Renal cortex interstitium (tissue), 11 donors: ENCODE measurements at regions not wholly inside any gene's neighbourhood (a gene's known extent, or its start where the extent isn't known, plus 50 kb on each side); places are given as distances from the start of the nearest gene placed in this dataset.
A peak's percentile ranks its signal among the peaks of the same experiment; 100 is the strongest.

ENCODE experiments used
- DNase-seq, 11 donors: peaks; one replicate each; pipeline ENCODE4 v3.0.0-alpha.2; 2013; ENCODE audit warnings: low read depth in 9 of 11, low spot score in 4 of 11; ENCODE audit errors: extremely low read depth in 1 of 11

DNA sequence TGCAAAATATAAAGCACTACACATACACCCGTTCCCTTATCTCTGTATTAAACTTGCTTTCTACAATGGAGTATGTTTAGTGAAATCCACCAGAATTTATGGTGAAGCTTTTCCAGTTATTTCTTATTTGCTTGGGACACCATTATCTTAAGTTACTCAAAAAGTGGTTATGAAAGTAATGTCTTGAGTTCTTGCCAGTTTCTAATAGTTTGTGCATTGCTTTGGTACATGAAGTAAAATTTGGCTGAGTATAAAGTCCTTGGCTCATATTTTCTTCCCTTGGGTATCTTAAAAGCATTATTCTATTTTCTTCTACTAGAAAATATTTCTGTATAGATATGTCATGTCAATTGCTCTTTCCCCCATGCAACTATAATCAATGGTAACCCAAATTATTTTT is 85.2 kb downstream of the POLR1F start:
- no peak for DNase-seq

DNA sequence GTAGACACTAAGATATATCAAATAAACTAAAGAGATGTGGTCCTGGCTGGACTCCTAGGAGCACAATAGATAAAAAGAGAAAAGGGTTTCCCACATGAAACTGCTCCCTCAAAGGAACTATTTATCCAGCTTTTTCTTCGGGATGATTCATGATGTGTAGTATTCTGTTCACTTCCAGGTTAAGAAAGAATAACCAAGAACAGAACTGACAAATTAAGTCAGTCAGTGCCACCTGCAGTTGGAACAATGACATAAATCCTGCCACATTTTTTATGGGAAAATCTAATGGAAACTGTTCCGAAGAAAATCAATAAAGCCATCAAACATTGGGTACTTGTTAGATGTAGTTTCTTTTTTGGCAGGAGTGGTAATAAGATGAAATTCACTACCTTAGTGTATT is 87.1 kb downstream of the POLR1F start:
- DNase-seq: no peak

DNA sequence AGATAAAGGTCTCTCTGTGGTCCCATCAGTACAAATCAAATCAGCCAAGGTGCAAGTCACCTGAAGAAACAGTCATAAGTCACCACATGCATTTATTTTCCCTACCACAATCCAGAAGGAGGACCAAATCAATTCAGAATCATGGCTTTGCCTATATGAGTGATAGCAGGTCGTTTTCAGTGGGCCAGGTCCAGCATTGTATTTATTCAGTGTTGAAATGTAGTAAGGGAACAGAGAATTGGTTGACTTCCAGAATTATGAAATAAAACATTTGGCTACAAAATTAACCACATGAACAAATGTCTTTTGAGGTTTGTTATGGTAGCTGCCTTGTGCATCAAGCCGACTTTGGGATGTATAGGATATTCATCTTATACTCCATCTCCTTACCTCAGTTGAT is 88.4 kb downstream of the POLR1F start:
- no peak for DNase-seq

DNA sequence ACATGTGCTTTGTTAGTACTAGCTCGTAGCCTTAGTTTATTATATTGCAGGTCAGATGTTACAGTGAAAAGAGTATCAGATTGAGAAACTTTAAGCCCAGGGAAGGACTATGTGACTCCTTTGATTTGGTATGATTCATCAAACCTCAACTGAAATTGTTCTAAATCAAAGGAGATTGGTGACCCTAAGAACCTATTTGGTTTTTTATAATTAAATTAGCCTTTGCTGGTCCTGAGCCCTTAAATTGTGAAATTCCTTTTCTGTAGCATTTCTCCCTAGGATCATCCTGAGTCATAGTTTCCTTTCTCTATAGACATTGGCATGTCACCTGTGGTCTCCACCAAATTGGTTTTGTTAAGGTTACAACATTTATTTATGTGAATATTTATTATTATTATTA is 89.7 kb downstream of the POLR1F start:
- no peak for DNase-seq

DNA sequence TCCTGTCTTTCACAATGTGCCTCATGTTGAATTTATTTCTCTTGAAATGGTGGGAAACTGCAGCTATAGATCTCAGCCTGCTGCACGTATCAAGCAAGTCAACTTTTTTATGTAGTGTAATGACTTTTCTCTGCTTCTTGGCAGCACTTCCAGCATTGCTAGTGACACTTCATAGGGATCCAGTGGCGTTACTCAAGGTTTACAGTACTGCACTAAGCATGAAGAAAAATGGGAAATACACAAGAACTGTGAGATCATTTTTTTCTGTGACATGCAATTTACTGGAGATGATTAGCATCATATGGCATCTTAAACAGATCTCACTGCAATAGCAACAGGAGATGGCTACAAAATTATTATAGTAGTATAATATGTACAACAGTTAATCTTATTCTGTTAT is 90.9 kb downstream of the POLR1F start:
- peak; percentile 9 to 51 (median 27) for DNase-seq

DNA sequence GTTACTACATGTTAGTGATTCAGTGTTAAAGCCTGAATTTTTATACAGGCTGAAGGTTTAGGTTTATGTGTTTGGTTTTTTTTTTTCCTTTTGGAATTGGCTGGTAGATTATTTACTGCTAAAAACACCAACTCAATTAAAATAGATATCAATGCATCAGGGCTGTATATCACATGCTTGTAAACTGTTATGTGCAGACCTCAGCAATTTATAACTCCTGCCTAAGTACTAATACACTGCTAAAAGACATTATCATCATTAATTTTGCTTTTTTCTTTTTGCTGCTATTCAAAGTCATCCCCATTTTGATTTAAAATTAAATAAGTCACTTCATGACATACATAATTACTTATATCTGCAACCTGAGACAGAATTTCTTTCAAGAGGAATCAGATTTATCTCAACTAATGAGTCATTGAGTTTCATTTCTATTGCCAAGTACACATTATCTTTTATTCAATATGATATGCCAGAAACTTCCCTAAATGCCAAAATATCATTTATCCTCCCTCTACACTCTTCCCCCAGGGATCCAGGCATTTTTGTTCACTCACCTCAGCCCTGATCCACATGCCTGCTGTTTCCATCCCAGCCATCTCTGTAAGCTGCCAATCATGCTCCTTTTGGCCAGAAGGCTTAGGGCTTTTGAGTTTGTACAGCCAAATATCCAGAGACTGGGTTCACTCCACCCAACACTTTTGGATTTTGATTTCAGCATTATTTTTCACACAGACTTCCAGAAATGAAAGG is 98.5 kb downstream of the POLR1F start:
- DNase-seq: no peak

DNA sequence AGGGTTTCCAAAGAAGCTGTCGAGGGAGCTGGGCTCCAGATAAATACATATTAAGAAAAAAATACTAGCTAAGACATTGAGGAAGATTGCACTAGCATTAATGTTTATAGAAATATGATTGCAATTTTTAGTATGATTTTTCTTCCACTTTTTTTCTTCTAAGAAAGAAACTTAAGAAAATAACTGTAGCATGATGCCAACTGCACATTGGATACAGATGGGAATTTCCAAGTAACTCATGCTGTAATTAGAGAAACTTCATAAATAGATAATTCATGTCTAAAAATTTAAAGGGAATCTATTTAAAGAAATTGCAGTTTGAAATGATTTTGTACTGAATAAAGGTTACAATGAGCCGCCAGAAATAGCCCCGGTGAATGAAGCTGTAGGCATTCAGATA is 119.4 kb downstream of the POLR1F start:
- no peak for DNase-seq

DNA sequence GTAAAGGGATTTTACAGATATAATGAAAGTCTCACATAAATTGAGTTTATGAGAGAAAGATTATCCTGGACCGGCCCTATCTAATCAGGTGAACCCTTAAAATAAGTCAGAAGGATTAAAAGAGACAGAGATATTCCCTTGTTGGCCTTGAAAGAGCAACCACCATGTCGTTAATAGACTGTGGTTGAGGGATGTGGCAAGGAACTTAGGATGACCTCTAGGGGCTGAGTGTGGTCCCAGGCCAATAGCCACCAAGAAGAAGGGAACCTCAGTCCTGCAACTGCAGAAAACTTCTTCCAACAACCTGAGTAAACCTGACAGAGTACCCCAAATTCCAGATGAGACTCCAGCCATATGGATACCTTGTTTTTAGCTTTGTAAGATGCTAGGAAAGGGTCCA is 121.5 kb downstream of the POLR1F start:
- DNase-seq: no peak

DNA sequence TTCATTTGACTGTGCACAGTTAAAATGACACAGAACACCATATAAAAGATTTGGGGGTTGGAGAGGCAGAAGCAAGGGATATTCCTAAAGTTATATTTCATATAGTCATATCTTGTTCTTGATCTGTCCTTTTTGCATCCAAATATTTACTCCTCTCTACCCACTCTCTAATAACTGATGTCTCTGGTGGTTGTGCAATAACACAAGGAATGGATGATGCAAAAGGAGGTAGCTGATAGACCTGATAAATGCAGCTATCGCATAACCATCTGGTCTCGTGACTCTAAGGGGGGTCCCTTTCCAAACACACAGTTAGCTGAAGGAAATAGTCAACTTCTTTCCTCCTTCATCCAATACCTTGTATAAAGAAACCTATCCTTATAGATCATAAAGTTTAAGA is 123.1 kb downstream of the POLR1F start:
- no peak for DNase-seq

DNA sequence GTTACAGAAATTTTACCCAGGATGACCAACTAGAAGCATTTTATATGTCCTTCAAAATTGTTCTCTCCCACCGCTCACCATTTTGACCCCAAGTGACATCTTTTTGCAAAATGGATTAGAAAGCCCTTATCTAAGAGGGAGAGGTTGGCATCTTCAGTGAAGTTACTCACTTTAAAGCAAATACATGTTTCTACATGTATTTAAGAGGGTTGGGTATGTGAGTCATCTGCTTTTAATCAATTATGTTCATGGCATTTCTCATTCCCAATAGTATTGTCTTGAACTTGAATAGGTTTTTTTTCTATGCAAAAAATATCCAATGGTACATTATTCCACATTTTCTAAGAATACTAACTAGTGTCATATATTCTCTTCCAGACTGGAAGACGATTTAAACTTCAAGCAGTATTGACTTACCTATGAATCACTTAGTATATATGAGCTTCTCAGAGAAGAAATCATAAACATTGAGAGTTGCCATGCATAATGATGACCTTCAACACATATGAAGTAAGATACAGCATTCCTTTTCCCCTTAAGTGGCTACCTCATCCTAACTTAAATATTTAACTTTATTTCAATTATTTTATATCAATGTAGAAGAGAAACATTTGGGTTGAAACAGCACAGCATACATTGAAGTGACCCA is 132.8 kb downstream of the POLR1F start:
- DNase-seq: no peak

DNA sequence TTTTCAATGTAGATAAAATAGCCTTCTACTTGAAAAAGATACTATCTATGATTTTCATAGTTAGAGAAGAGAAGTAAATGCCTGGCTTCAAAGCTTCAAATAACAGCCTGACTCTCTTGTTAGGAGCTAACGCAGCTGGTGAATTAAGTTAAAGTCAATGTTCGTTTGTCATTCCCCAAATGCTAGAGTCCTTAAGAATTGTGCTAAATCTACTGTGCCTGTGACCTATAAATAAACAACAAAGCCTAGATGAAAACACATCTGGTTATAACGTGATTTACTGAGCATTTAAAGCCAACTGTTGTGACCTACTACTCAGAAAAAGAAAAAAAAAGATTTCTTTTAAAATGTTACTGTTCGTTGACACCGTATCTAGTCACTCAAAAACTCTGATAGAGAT is 134.7 kb downstream of the POLR1F start:
- peak in 10 of 11 donors; percentile 6 to 50 (median 16) for DNase-seq

DNA sequence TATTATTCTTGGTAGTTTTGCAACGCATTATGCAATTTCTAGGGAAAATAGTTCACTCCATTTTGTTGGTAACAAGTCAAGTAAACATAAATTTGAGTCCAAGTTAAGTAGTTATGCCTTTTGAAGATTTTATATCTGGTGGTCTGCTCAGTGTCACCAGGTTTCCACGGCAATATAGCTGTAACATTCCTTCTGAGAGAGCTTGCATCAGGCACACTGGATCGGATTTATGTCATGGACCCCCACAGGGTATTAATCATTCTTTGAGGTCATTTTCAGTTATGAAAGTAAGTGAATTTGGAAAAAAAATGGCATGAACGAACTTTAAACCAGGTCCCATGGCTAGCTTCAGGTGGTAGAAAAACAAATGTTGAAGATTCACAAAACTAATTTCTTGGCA is 136.3 kb downstream of the POLR1F start:
- no peak for DNase-seq

DNA sequence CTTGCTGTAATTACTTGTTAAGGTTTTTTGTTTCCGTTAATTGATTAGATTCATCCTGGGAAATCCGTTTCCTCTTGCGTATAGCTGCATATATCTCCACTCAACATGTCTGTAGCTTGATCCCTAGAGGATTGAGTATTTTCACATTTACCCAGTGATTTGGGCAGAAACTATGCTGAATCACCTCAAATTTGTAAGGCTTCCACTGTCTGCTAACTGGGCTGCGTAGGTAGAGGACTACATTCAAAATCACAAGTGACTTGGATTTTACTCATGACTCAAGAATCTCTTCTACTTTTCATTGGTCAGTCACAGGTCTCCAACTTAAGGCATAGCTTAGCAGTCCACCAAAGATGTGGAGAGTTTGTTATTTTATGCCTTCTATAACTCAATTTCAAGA is 141.8 kb downstream of the POLR1F start:
- DNase-seq: no peak

DNA sequence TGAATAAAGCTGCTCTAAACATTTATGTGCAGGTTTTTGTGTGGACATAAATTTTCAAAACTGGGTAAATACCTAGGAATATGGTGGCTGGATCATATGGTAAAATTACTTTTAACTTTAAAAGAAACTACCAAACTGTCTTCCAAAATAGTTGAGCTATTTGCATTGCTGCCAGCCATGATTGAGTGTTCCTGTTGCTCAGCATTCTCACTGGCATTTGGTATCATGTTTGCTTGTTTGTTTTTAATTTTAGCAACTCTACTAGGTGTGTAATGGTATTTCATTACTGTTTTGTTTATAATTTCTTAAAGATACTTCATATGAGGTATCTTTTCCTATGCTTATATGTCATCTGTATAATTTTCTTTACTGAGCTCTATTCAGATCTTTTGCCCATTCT is 143.2 kb downstream of the POLR1F start:
- no peak for DNase-seq

DNA sequence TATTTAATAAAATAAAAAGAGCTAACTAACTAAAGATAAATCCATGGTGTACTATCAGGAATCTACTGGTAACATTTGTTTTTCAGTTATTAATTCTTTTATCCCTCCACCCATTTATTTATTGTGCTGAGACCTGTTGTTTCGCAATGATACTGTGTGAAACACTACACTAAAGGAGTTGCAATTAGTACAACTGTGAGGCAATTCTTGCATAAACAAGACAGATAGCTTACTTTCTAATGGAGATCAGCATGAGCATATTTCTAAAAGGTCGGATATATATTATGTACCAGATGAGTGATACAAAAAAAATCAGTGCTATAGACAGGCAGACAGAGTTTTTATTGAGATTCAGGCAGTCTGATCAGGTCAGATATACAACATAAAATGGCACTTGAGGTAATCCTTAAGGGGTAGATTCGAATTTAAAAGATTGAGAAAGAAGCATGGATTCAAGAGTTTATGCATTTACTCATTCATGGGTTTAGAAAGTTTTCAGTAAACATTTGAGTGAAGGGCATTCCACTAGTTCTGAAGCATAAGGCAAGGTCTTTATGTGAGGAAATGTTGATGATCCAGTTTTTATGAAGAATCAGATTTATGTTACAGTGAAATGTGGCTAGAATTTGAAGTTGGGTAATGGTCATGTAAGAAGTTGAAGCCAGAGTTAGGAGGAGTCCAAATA is 147.6 kb downstream of the POLR1F start:
- no peak for DNase-seq

DNA sequence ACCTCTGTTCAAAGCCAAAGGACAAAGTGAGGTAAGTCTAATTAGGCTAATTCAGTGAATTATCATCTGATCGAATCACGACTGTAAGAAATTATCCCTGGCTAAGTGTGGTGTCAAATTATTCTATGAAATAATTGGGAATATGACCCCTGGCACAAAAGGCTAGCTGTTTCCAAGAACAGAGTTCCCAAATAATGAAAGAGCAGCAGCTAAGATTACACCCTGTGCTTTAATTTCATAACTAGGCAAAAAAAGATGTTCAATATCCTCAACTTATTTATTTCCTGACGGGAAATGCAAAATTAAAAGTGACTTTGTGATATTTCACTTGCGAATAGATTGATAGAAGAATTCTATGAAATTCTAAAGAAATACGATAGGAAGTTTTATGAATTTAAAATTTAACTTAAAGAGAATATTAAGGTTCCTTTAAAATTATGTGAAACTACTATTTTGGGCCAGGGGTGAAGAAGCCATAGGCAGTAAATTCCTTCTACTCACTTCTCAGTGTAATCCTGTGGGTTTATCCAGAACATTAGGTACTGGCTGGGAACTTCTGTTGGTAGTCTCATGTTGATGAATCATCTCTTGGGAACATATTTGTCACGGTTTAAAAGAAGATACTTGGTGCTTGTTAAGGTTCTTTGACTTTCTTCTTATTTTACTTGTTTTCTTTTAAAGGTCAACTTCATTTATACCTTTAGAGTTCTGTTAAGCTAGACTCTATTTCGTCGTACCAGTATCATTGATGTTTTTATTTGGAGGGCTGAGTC is 148.5 kb downstream of the POLR1F start:
- no peak for DNase-seq

DNA sequence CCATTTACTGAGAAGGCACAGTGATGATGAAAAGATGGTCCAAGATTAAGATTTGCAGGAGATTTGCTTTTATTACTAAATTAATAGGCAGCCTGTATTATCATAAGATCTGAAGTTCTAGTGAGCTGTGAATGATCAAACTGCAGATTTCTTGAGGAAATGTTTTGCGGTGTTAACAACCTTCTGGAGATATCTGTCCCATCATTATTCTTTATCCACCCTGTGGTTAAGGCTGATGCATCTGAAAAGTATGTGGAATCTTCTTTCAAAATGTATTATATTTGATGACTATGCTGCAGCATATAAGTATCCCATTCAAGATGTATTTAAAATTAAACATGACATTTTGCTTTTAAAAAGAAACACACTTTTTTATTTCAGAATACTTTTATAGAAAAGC is 150.3 kb downstream of the POLR1F start:
- no peak for DNase-seq

DNA sequence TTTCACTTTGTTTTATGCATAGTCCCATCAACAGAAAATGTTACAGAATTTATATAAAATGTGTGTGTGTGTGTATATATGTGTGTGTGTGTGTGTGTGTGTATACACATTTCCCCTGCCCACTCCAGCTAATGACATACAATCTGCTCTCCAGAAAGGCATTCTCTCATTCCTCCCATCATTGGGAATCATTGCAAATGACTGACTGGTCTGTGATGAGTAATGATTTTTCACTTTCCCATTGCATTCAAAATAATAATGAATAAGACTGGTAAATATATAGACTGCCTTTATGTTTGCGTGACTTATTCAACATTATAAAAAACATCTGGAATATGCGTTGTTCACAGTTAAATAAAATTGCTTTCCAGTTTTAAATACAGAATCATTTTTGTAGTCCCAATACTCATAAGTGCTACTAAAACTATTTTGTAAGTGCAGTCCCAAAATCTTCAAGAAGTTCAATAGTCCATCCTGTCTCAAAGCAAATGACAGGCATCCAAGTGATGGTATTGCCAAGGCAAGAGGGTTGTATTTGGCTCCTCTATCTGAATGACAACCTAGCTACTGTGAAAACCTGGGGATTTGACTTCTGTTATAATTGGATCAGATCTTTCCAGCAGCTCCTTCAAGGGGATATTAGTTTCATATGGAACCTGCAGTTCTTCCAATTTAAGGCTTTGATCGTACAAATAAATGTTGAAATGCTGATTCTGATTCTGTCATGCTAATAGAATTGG is 150.9 kb downstream of the POLR1F start:
- no peak for DNase-seq

DNA sequence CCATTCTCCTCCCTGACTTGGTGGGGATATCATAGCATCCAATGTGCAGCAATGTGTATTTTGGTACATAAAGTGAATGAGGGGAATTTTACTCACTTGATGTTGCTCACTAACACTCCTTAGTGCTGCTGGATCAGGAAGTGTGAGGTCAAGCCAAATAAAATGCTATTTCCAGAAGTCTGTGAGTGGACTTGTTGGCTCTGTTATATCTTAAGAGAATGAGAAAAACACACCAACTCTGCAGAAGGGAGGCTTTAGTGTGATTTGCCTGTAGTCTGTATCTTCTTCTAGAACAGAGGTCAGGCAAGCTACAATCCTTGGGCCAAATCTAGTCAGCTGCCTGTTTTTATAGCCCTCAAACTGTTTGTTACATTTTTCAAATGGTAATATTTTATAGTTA is 154.3 kb downstream of the POLR1F start:
- DNase-seq: no peak
